ENCODE measurements at regions not wholly inside any gene's neighbourhood (a gene's known extent, or its start where the extent isn't known, plus 50 kb on each side); places are given as distances from the start of the nearest gene placed in this dataset.

- TF ChIP-seq POLR2A (IDR thresholded peaks at IDR 0.05): no peak
- no peak for ATAC-seq
- Histone ChIP-seq H3K4me3 (no peak overlapping the region), H3K9me3 (no peaks in the 10 kb centered on the region), H3K27me3 (no peaks in the 10 kb centered on the region), H3K4me1 (no peaks in the 10 kb centered on the region), H3K36me3 (no peaks in the 10 kb centered on the region), H3K27ac (no peak overlapping the region)
- in situ Hi-C loops (cut with MboI; ENCODE audit: low sequenced_read_pairs in 4 of 4): no loop called here
- intact Hi-C loops (cut with DNase I; ENCODE audit: low total_unique reads): no loop called here
- no peak for DNase-seq
Measured at GRCh38 chr1:221933814-221934213, 191.9 kb upstream of the DUSP10 start.

GRCh38 chr1:221926441-221926840, 184.6 kb upstream of the DUSP10 start:
- no peak overlapping the region for H3K4me3 ChIP-seq
- TF ChIP-seq CTCF (IDR thresholded peaks at IDR 0.05 in 4 of 5, conservative IDR thresholded peaks at IDR 0.05 in 1 of 5) (no peak), POLR2A (IDR thresholded peaks at IDR 0.05) (no peak)
- H3K27me3 ChIP-seq: no peaks in the 10 kb centered on the region
- no peak overlapping the region for H3K27ac ChIP-seq
- intact Hi-C loops (cut with DNase I; ENCODE audit: low total_unique reads): no loop called here
- peaks cover 0 to 4% of the 10 kb centered on the region in 2 donors for H3K4me1 ChIP-seq
- DNase-seq (no peak), ATAC-seq (no peak)
- H3K36me3 ChIP-seq: no peaks in the 10 kb centered on the region
- in situ Hi-C loops (cut with MboI; ENCODE audit: low sequenced_read_pairs in 4 of 4): no loop called here
- no peaks in the 10 kb centered on the region for H3K9me3 ChIP-seq

- in situ Hi-C loops (cut with MboI; ENCODE audit: low sequenced_read_pairs in 4 of 4) (no loop called here), intact Hi-C loops (cut with DNase I; ENCODE audit: low total_unique reads) (no loop called here)
- no peak for DNase-seq
- H3K36me3 ChIP-seq: no peaks in the 10 kb centered on the region
- H3K27ac ChIP-seq: no peak overlapping the region
- H3K9me3 ChIP-seq: no peaks in the 10 kb centered on the region
- no peaks in the 10 kb centered on the region for H3K27me3 ChIP-seq
- peaks cover 0 to 4% of the 10 kb centered on the region in 2 donors for H3K4me1 ChIP-seq
- TF ChIP-seq CTCF (IDR thresholded peaks at IDR 0.05 in 4 of 5, conservative IDR thresholded peaks at IDR 0.05 in 1 of 5) (no peak), POLR2A (IDR thresholded peaks at IDR 0.05) (no peak)
- no peak for ATAC-seq
- no peak overlapping the region for H3K4me3 ChIP-seq
Measured at GRCh38 chr1:221925947-221926346, 184.1 kb upstream of the DUSP10 start.

- ATAC-seq (no peak), DNase-seq (no peak)
- no peaks in the 10 kb centered on the region for H3K36me3 ChIP-seq
- H3K4me3 ChIP-seq: no peak overlapping the region
- no peak overlapping the region for H3K27ac ChIP-seq
- intact Hi-C loops (cut with DNase I; ENCODE audit: low total_unique reads) (no loop called here), in situ Hi-C loops (cut with MboI; ENCODE audit: low sequenced_read_pairs in 4 of 4) (no loop called here)
- H3K4me1 ChIP-seq: peaks cover 0 to 4% of the 10 kb centered on the region in 2 donors
- H3K27me3 ChIP-seq: no peaks in the 10 kb centered on the region
- TF ChIP-seq CTCF (IDR thresholded peaks at IDR 0.05 in 4 of 5, conservative IDR thresholded peaks at IDR 0.05 in 1 of 5) (no peak), POLR2A (IDR thresholded peaks at IDR 0.05) (no peak)
- H3K9me3 ChIP-seq: no peaks in the 10 kb centered on the region
Measured at GRCh38 chr1:221923929-221924598, 182.2 kb upstream of the DUSP10 start.

- H3K36me3 ChIP-seq: no peaks in the 10 kb centered on the region
- in situ Hi-C loops (cut with MboI; ENCODE audit: low sequenced_read_pairs in 4 of 4) (no loop called here), intact Hi-C loops (cut with DNase I; ENCODE audit: low total_unique reads) (no loop called here)
- TF ChIP-seq CTCF (IDR thresholded peaks at IDR 0.05 in 4 of 5, conservative IDR thresholded peaks at IDR 0.05 in 1 of 5): no peak
- no peak for TF ChIP-seq POLR2A (IDR thresholded peaks at IDR 0.05)
- DNase-seq: no peak
- no peaks in the 10 kb centered on the region for H3K9me3 ChIP-seq
- no peak for ATAC-seq
- peaks cover 0 to 4% of the 10 kb centered on the region in 2 donors for H3K4me1 ChIP-seq
- H3K4me3 ChIP-seq: no peak overlapping the region
- H3K27me3 ChIP-seq: no peaks in the 10 kb centered on the region
- H3K27ac ChIP-seq: no peak overlapping the region
Measured at GRCh38 chr1:221921936-221922335, 180.0 kb upstream of the DUSP10 start.
